Brain microvascular endothelial cell (primary cell): ENCODE measurements at regions not wholly inside any gene's neighbourhood (a gene's known extent, or its start where the extent isn't known, plus 50 kb on each side); places are given as distances from the start of the nearest gene placed in this dataset.

Source experiments
- DNase-seq: peaks from one replicate; pipeline ENCODE4 v3.0.0-alpha.2; 2020
- H3K27ac ChIP-seq: fragments of 250-450 bp; sonication (Bioruptor Pico); 2 replicates; pipeline ENCODE4 v1.5.1; 2020; ENCODE audit warnings: mild to moderate bottlenecking, moderate library complexity
- H3K27me3 ChIP-seq: fragments of 250-450 bp; sonication (Bioruptor Pico); replicated peaks from 2 replicates; pipeline ENCODE4 v1.5.1; 2020; ENCODE audit warnings: mild to moderate bottlenecking
- H3K36me3 ChIP-seq: fragments of 250-450 bp; sonication (Bioruptor Pico); replicated peaks from 2 replicates; pipeline ENCODE4 v1.5.1; 2020; ENCODE audit warnings: mild to moderate bottlenecking
- H3K4me3 ChIP-seq: 2 replicates; pipeline ENCODE4 v1.5.1; 2011; ENCODE audit warnings: low read depth, mild to moderate bottlenecking, control low read depth, low read length, moderate library complexity
- in situ Hi-C: cut with HindIII; loops from 2 replicates; pipeline ENCODE4 v1.10.0; 2017; ENCODE audit warnings: low sequenced_read_pairs, low pct_ligation_motif_present
- TF ChIP-seq, protein P1 (sequence below): IDR thresholded peaks from 2 replicates; pipeline ENCODE4 v1.5.1; 2011; ENCODE audit warnings: low read depth, mild to moderate bottlenecking, moderate library complexity, low read length, control low read depth, inconsistent platforms; ENCODE audit errors: missing control alignments

DNA sequence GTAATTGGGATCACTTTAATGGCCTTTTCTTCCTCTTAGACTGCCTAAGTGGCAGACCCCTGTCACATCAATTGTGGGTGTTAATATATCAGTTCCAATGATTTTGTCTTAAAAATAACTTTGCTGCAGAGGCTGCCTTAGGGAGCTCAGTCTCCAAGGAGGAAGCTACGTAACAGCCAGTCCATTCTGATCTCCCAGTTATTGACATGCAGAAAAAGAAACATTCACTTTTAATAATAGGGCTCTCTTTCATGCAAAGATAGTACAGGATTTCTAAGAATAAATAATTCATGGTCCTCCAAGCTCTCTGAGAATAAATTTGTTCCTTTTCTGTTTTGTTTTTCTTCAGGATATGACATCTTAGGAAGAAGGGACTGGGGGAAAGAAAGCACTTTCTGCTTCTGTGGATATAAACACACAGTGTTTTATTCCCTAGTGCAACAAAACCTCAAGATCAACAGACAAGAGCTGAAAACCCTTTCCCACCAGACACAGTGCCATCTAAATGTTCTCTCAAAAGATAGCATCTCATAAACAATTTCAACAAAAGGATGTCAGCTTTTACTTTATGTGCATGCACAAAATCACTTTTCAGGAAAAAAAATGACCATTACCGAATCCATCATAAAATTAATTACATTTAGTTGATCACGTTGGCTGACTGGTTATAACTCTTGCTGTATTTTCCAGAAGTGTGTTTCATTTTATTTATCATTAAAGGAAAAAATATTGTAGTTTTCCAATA lies 372.4 kb upstream of the SLC7A11 start:
- H3K27ac ChIP-seq = no peak overlapping the region
- no peak overlapping the region for H3K4me3 ChIP-seq
- in situ Hi-C loops = no loop called here
- H3K36me3 ChIP-seq = no peaks in the 10 kb centered on the region
- no peaks in the 10 kb centered on the region for H3K27me3 ChIP-seq
- TF ChIP-seq, protein P1, sequence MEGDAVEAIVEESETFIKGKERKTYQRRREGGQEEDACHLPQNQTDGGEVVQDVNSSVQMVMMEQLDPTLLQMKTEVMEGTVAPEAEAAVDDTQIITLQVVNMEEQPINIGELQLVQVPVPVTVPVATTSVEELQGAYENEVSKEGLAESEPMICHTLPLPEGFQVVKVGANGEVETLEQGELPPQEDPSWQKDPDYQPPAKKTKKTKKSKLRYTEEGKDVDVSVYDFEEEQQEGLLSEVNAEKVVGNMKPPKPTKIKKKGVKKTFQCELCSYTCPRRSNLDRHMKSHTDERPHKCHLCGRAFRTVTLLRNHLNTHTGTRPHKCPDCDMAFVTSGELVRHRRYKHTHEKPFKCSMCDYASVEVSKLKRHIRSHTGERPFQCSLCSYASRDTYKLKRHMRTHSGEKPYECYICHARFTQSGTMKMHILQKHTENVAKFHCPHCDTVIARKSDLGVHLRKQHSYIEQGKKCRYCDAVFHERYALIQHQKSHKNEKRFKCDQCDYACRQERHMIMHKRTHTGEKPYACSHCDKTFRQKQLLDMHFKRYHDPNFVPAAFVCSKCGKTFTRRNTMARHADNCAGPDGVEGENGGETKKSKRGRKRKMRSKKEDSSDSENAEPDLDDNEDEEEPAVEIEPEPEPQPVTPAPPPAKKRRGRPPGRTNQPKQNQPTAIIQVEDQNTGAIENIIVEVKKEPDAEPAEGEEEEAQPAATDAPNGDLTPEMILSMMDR = no peak
- DNase-seq = no peak

DNA sequence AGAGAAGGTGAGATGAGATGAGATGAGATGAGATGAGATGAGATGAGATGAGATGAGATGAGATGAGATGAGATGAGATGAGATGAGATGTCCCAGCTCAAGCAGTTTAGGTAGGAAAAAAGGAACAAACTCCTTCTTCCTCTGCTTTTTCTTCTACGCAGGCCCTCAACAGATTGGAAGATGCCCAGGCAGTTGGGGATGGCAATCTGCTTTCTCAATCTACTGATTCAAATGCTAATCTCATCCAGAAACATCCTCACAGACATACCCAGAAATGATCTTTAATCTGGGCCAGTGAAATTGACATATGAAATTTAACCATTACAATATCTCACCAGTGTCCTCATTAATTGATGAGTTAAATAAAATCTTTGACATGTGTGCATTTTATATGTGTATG lies 370.3 kb upstream of the SLC7A11 start:
- Histone ChIP-seq H3K27ac (no peak overlapping the region), H3K36me3 (no peaks in the 10 kb centered on the region), H3K27me3 (no peaks in the 10 kb centered on the region), H3K4me3 (no peak overlapping the region)
- in situ Hi-C loops = no loop called here
- TF ChIP-seq, protein P1 = no peak
- no peak for DNase-seq

DNA sequence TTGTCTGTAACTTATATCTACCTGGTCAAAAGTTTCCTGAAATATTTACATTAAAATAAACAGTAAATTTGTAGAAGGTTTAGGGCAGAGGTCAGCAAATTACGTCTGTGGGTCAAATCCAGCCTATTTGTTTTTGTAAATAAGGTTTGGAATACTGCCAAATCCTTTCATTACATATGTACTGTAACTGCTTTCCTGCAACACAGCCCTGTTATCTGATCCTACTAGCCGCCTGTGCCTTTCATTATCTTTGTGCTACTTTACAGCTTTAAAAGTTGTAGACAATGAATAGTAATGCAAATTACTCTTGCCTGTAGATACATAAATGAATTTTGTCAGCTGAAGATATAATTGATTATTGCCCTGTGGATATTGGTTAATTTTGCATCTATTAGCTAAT lies 369.6 kb upstream of the SLC7A11 start:
- TF ChIP-seq, protein P1 = no peak
- DNase-seq = no peak

DNA sequence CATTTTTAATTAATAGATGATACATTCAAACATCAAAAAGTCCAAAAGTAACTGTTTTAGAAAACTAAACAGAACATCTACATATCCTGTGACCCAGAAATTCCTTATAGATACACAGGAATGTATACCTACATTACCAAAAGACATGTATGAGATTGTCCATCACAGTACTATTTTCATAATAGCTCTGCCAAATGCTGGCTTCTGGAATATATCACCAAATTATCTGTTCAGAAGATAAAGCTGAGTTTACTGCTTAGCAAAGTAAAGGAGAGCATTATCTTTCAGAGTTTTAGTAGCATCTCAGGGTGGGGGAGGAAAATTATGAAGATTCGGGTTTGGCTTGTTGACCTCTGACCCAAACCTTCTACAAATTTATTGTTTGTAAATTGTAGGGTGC lies 368.9 kb upstream of the SLC7A11 start:
- TF ChIP-seq, protein P1 = no peak
- H3K27me3 ChIP-seq = no peaks in the 10 kb centered on the region
- H3K27ac ChIP-seq = no peak overlapping the region
- in situ Hi-C loops = no loop called here
- H3K36me3 ChIP-seq = no peaks in the 10 kb centered on the region
- H3K4me3 ChIP-seq = no peak overlapping the region
- no peak for DNase-seq

More for the DNA sequence above, 369.6 kb upstream of the SLC7A11 start:
- no peak overlapping the region for H3K27ac ChIP-seq
- in situ Hi-C loops = no loop called here
- no peaks in the 10 kb centered on the region for H3K27me3 ChIP-seq
- no peaks in the 10 kb centered on the region for H3K36me3 ChIP-seq
- H3K4me3 ChIP-seq = no peak overlapping the region

DNA sequence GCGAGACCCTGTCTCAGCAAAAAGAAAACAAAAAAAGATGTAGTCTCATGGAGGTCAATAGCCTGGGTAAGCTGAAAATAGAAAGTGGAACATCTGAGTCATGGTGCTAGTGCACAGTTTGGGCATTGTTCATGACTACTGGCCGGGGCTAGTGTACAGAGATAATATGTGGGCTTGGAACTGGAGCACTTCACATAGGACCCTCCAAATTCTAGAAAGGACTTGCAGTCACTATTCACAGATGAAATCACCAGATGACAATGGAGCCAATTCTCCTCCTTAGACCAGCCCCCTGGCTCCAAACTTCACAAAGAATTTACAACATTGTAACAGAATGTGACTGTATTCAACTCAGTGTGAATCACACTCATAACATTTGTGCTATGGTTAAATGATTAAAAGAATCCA lies 367.8 kb upstream of the SLC7A11 start:
- no peaks in the 10 kb centered on the region for H3K36me3 ChIP-seq
- TF ChIP-seq, protein P1 = no peak
- in situ Hi-C loops = no loop called here
- H3K27ac ChIP-seq = peak overlapping the region; percentile 42
- DNase-seq = peak; percentile 84
- H3K4me3 ChIP-seq = no peak overlapping the region
- no peaks in the 10 kb centered on the region for H3K27me3 ChIP-seq

DNA sequence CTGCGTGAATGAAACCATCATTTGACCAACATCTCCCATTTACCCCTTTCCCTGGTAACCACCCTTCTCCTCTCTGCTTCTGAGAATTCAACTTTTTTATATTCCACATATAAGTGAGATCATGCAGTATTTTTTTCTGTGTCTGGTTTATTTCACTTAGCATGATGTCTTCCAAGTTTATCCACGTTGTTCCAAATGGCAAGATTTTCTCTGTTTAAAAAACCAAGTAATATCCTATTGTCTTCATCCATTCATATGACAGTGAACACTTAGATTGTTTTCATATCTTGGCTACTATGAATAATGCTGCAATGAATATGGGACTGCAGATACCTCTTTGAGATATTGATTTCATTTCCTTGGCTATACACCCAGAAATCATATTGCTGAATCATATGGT lies 362.4 kb upstream of the SLC7A11 start:
- no peak for DNase-seq
- in situ Hi-C loops = no loop called here
- H3K27ac ChIP-seq = no peak overlapping the region
- no peaks in the 10 kb centered on the region for H3K36me3 ChIP-seq
- TF ChIP-seq, protein P1 = no peak
- H3K27me3 ChIP-seq = no peaks in the 10 kb centered on the region
- no peak overlapping the region for H3K4me3 ChIP-seq
